HepG2 (cell line): ENCODE measurements at regions not wholly inside any gene's neighbourhood (a gene's known extent, or its start where the extent isn't known, plus 50 kb on each side); places are given as distances from the start of the nearest gene placed in this dataset.

Experiments used
- ATAC-seq: fragments of 200-7000 bp; cut with Tn5 transposase; 3 replicates; pipeline ENCODE4 v1.9.1; 2020; ENCODE audit warnings: mild to moderate bottlenecking, moderate library complexity
- BruUV-seq: library from RNA; stranded (reverse); fragments of 400-500 nt; replicated peaks from 2 replicates; lab custom pipeline; 2021; lab: Mats Ljungman, UMichigan
- CTCF ChIA-PET: fragments of 300-600 bp; formaldehyde crosslinking; extraction: SDS; loops from one replicate; lab custom pipeline; 2021; ENCODE audit warnings: low total read pairs, inconsistent platforms, low intra/inter-chr PET ratio; lab: Yijun Ruan, JAX
- POLR2A ChIA-PET: fragments of 350-600 bp; sonication (Branson Sonifier 250); formaldehyde crosslinking; loops from one replicate; lab custom pipeline; 2020; ENCODE audit warnings: antibody characterized with exemption, inconsistent platforms; lab: Yijun Ruan, JAX
- DNase-seq: peaks from one replicate; pipeline ENCODE4 v3.0.0-alpha.2; 2015; ENCODE audit warnings: low spot score
- FAIRE-seq: peaks from 3 replicates; lab custom pipeline; 2011; peaks lifted over from hg19 to GRCh38; lab: Jason Lieb, UNC
- H2AFZ ChIP-seq: one replicate; pipeline ENCODE4 v1.6.1; 2011; ENCODE audit warnings: low read length, inconsistent platforms
- H3K27ac ChIP-seq: fragments of 300-600 bp; 3 replicates; pipeline ENCODE4 v1.8.0; 2011; ENCODE audit warnings: mixed run types, mild to moderate bottlenecking, mixed read lengths, low read length, inconsistent platforms; ENCODE audit not compliant: insufficient read depth; ENCODE audit errors: extremely low read length
- H3K27me3 ChIP-seq, 2 experiments: fragments of 200-600 bp in 1 of 2; 2 replicates in 1 of 2; 3 replicates in 1 of 2; pipeline versions ENCODE4 v1.6.0 to v1.8.0; 2011; ENCODE audit warnings: low read length in 2 of 2, mild to moderate bottlenecking in 2 of 2, moderate library complexity in 2 of 2, inconsistent platforms in 1 of 2; ENCODE audit not compliant: insufficient read depth in 2 of 2, control insufficient read depth in 1 of 2
- H3K36me3 ChIP-seq, 2 experiments: fragments of 200-600 bp in 1 of 2; replicated peaks in 1 of 2; 2 replicates in 1 of 2; 3 replicates in 1 of 2; pipeline versions ENCODE4 v1.5.1 to v1.8.0; 2011; ENCODE audit warnings: low read length in 2 of 2, inconsistent platforms in 1 of 2; ENCODE audit not compliant: insufficient read depth in 2 of 2, control insufficient read depth in 1 of 2
- H3K4me1 ChIP-seq: 2 replicates; pipeline ENCODE4 v1.5.1; 2012; ENCODE audit warnings: low read length, inconsistent platforms; ENCODE audit not compliant: insufficient read depth
- H3K4me2 ChIP-seq: 2 replicates; pipeline ENCODE4 v1.6.0; 2011; ENCODE audit warnings: low read depth, low read length, inconsistent platforms
- H3K4me3 ChIP-seq, 3 experiments: fragments of 200-600 bp in 1 of 3; sonication (generic), shearing (Covaris generic) in 1 of 3; replicated peaks in 1 of 3; 2 replicates each; pipeline ENCODE4 v1.5.1; 2011 to 2016; ENCODE audit warnings: low read length in 3 of 3, inconsistent platforms in 2 of 3, low read depth in 2 of 3, mild to moderate bottlenecking in 2 of 3, control low read depth in 1 of 3, mixed read lengths in 1 of 3; ENCODE audit not compliant: insufficient read depth in 1 of 3
- H3K79me2 ChIP-seq: one replicate; pipeline ENCODE4 v1.6.1; 2011; ENCODE audit warnings: low read length, inconsistent platforms; ENCODE audit not compliant: insufficient read depth
- H3K9ac ChIP-seq: 2 replicates; pipeline ENCODE4 v1.6.0; 2011; ENCODE audit warnings: mild to moderate bottlenecking, low read depth, low read length, inconsistent platforms; ENCODE audit not compliant: insufficient read depth
- H3K9me3 ChIP-seq: 2 replicates; pipeline ENCODE4 v1.5.1; 2012; ENCODE audit warnings: mild to moderate bottlenecking, low read length
- H4K20me1 ChIP-seq: 2 replicates; pipeline ENCODE4 v1.6.0; 2011; ENCODE audit warnings: inconsistent platforms, mild to moderate bottlenecking, low read length, moderate library complexity; ENCODE audit not compliant: insufficient read depth
- CEBPB ChIP-seq: IDR thresholded peaks from 2 replicates; pipeline ENCODE4 v1.6.1; 2011; ENCODE audit warnings: low read depth, low read length, improper control_type of control experiment, borderline replicate concordance
- KDM6A ChIP-seq: IDR thresholded peaks from 2 replicates; pipeline ENCODE4 v1.6.1; 2016; ENCODE audit warnings: low read depth
- ZFP91 ChIP-seq: sonication (generic); formaldehyde crosslinking; IDR thresholded peaks from 2 replicates; pipeline ENCODE4 v1.9.0; 2022; ENCODE audit warnings: missing genetic modification reagents, mild to moderate bottlenecking, borderline replicate concordance
- ZNF503 ChIP-seq: sonication (generic); formaldehyde crosslinking; IDR thresholded peaks from 2 replicates; pipeline ENCODE4 v1.4.0; 2020; ENCODE audit warnings: missing genetic modification reagents
- ZNF720 ChIP-seq: sonication (generic); formaldehyde crosslinking; IDR thresholded peaks from 2 replicates; pipeline ENCODE4 v1.4.0; 2020; ENCODE audit warnings: missing genetic modification reagents
- WGBS: methylation state at CpG from one replicate; pipeline ENCODE4 v1.1.6; 2017; ENCODE audit warnings: low lambda C conversion rate; 5-methylcytosine and 5-hydroxymethylcytosine counted together
- in situ Hi-C: cut with HindIII; loops from 2 replicates; pipeline ENCODE4 v1.10.0; 2017; ENCODE audit warnings: low pct_unique_long_range_greater_than_20kb; ENCODE audit not compliant: extremely low pct_ligation_motif_present
- intact Hi-C: fragments of 100-400 bp; cut with micrococcal nuclease; formaldehyde crosslinking; loops from one replicate; pipeline ENCODE4 v1.10.0; 2022; ENCODE audit not compliant: unreplicated experiment

- CTCF ChIA-PET = no interaction called here
- Histone ChIP-seq H3K4me2 (no peak overlapping the region), H3K27ac (no peak overlapping the region), H4K20me1 (no peaks in the 10 kb centered on the region), H3K27me3 (no peaks in the 10 kb centered on the region), H3K36me3 (no peaks in the 10 kb centered on the region), H3K79me2 (no peaks in the 10 kb centered on the region), H3K9ac (no peak overlapping the region), H3K4me3 (no peak overlapping the region), H3K4me1 (no peaks in the 10 kb centered on the region)
- intact Hi-C loops = no loop called here
- FAIRE-seq (no peak), DNase-seq (no peak)
- TF ChIP-seq ZFP91 (CRISPR knock-in tag) = no peak
- TF ChIP-seq ZNF720 (CRISPR knock-in tag) = no peak
- no peak for TF ChIP-seq KDM6A (CRISPR knock-in tag)
- TF ChIP-seq, all 625 proteins: peak for 0
- POLR2A ChIA-PET = no interaction called here
- ATAC-seq = no peak
- no peaks in the 10 kb centered on the region for H3K9me3 ChIP-seq
- BruUV-seq = no TSS peak
- in situ Hi-C loops = no loop called here
- H2AFZ ChIP-seq = no peak overlapping the region
Measured at GRCh38 chr5:28743716-28744110, 1705.3 kb upstream of the CDH9 start.

DNA sequence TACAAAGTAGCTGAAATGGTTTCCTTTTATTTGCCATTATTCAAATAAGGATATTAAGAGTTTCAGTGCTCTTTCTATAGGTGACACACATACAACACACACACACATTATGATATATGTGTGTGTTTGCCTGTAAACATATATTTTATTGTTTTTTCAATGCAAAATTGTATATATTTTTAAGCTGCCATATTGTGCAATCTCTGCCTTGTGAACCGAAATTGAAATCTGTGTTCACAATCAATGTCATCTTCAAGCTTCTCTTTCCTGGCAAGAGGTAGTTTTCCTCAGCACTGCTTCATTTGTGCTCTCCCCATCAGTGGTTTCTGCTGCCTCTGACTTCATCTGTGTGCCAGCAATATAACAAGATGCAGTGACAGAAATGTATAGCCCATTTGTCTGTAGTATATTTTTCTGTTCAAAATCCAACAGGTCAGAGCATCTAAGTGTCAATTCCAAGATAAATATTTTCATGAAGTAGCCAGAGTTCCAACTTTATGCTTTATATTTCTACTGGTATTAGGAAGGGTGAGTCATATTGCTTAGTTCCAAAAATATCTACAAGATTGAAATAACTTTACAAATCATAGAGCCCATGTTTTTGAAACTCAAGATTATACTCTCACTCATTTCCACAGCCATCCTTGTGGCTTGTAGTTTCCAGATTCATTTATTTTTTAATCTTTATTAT is 1704.8 kb upstream of the CDH9 start:
- BruUV-seq = no TSS peak
- Histone ChIP-seq H3K27ac (no peak overlapping the region), H3K9me3 (no peaks in the 10 kb centered on the region), H3K4me1 (no peaks in the 10 kb centered on the region), H4K20me1 (no peaks in the 10 kb centered on the region), H3K4me3 (no peak overlapping the region), H3K27me3 (no peaks in the 10 kb centered on the region), H3K9ac (no peak overlapping the region), H2AFZ (no peak overlapping the region), H3K4me2 (no peak overlapping the region)
- no peak for FAIRE-seq
- in situ Hi-C loops = no loop called here
- no peak for ATAC-seq
- CTCF ChIA-PET = no interaction called here
- POLR2A ChIA-PET = no interaction called here
- WGBS = 0% methylated on average over 1 of the region's 1 CpG
- TF ChIP-seq ZNF503 (CRISPR knock-in tag) (no peak), CEBPB (0 out of 2 replicates have a peak, but pooled peaks have one; percentile 15)
- TF ChIP-seq, all 625 proteins: peak for 1
- Histone ChIP-seq H3K36me3 (no peaks in the 10 kb centered on the region), H3K79me2 (no peaks in the 10 kb centered on the region)
- no peak for DNase-seq
- intact Hi-C loops = no loop called here
